GM19397 (cell line): ENCODE measurements at regions not wholly inside any gene's neighbourhood (a gene's known extent, or its start where the extent isn't known, plus 50 kb on each side); places are given as distances from the start of the nearest gene placed in this dataset.

Experiments
- ATAC-seq: cut with Tn5 transposase; IDR thresholded peaks from one replicate; pipeline ENCODE4 v1.9.1; 2021; ENCODE audit warnings: mild to moderate bottlenecking, moderate library complexity; ENCODE audit not compliant: unreplicated experiment

- no peak for ATAC-seq
Observed at GRCh38 chr2:185145316-185146121, 547.2 kb downstream of the ZNF804A start.

DNA sequence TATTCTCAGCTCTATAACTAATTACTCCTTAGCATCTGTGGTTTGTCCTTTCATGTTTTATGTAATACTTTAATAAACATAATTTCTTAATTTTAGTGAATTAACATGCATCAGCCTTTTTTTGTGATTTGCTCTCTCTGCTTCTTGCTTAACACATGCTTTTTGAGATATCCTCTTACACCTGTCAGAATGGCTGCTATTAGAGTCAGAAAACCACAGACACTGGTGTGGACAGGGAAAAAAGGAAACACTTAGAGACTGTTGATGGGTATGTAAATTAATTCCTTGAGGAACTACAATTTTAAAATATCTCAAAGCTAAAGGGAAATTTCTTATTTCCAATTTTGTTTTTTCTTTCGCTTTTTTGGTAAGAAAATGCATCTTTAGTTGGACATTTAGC is 549.0 kb downstream of the ZNF804A start:
- ATAC-seq: no peak

GRCh38 chr2:185152186-185152585 is 553.9 kb downstream of the ZNF804A start:
- no peak for ATAC-seq

DNA sequence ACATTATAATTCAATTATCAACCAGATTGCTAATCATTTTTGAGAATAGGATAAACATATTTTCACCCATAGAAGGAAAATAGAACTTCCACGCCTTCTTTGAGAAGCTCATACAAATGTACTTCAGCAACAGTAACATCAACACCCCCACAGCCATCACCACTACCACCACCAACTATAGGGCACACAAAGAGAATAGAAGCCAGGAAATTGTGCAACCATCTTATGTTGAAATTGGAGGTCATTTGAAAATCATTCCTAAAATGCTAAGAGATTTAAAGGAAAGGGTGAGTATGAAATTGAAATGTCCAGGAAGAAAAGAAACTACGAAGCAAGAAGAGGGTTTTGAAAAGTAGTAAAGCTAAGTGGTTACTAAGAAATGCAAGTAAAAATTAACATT is 563.4 kb downstream of the ZNF804A start:
- ATAC-seq: no peak

DNA sequence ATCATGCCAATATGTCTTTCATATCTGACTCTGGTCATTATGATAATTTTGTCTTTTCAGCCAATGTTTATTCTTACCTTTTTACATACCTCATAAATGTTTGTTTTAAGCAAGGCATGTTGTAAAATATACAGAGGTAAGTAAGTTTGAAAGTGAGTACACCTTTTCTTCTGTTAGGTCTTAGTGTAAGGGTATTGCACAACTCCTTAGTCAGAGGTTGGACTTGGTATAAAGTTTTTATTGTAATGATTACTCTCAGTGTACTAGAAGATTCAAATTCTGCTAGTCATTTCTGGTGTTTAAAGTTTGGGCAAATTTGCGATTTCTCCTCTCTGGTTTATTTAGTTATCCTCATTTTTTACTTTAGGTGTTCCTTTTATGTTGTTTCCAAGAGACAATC is 564.3 kb upstream of the FSIP2 start:
- ATAC-seq: no peak

GRCh38 chr2:185179743-185180142 is 558.9 kb upstream of the FSIP2 start:
- ATAC-seq: no peak

GRCh38 chr2:185181901-185182300 is 556.7 kb upstream of the FSIP2 start:
- ATAC-seq: no peak

DNA sequence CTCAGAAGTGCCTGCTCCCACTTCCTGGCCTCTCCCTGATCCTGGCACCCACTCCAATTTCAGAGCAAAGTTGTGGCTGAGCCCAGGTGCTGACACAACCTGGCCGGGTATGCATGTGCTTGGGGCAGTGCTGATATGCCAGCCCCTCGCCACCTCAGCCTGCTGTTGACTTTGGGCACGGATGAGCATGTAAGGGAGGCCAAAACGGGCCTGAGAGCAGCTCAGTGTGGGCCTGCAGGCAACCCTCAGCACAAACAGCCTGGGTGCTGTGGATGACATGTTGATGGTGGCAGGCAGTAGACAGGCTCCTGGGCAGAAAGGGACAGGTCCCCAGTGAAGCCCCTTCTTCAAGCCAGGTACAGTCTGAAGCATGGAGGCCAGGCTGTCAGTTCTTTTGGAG is 553.6 kb upstream of the FSIP2 start:
- no peak for ATAC-seq

GRCh38 chr2:185187421-185187820 is 551.2 kb upstream of the FSIP2 start:
- ATAC-seq: no peak

GRCh38 chr2:185188656-185189055 is 549.9 kb upstream of the FSIP2 start:
- ATAC-seq: no peak

DNA sequence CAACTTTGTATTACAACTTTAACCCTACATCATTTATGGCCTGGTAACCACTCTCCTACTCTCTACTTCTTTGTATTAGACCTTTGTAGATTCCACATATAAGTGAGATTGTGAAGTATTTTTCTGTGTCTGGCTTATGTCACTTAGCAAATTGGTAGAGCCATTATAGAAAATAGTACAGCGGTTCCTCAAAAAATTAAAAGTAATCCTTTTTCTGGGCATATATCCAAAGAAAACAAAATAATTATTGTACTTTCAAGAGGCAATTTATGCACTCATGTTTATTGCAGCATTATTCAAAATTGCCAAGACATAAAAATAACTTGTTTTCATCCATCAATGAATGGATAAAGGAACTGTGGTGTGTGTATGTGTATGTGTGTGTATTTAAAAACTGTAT is 537.5 kb upstream of the FSIP2 start:
- ATAC-seq: no peak

- ATAC-seq: no peak
Observed at GRCh38 chr2:185202381-185202780, 536.2 kb upstream of the FSIP2 start.

GRCh38 chr2:185202945-185203528 is 535.6 kb upstream of the FSIP2 start:
- no peak for ATAC-seq

GRCh38 chr2:185208261-185208660 is 530.3 kb upstream of the FSIP2 start:
- ATAC-seq: no peak

GRCh38 chr2:185215497-185215896 is 523.1 kb upstream of the FSIP2 start:
- no peak for ATAC-seq

DNA sequence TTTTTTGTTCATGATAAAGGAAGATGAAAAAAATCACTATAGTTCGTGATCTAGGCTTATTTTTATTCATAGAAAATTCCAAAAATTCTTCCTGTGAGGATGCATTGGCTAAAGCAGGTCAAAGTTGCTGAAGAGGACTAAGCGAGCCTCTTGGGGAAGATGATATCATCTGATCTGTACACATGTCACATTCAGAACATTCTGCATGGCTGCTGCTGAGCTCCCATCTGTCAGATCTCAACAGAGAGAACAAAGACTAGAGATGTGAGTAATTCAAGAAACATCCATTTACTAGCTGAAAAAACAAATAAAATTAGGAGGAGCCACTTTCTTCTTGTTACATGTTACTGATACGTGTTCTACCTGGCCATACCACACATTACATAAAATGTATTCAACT is 518.6 kb upstream of the FSIP2 start:
- no peak for ATAC-seq

DNA sequence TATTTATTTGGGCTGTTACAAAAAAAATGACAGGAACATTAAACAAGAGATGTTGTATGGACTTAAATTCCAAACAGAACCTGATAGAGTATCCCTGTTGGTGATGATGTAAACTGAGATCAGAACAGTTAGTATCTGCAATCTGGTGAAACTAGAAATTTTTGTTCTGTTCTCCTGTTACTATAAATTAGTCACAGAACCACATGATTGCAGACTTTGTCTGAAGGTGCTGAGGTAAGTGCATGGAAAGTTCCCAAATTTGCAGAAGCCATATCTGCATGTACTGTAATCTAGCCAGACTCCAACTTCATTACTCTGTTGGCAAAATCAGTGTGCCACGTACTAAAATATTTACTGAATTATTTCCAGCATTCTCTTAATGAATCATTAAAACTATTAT is 516.3 kb upstream of the FSIP2 start:
- ATAC-seq: no peak

DNA sequence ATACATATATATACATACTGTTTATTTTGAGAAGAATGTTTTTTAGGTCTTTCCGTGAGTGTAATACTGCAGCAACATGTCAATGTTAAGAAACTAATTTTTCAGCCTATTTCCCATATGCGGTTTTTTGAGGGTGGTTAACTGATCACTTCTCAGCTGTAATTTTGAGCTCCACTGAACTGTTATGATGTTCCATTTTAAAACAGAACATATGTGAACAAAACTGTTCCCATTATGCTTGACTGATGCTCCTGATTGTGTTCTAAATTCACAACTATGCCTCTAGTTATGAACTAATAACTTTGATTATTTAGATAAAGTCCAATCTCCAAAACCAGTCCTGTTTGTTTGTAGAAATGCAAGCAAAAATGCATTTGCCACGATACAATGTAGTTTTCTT is 511.2 kb upstream of the FSIP2 start:
- ATAC-seq: no peak

GRCh38 chr2:185239491-185239890 is 499.1 kb upstream of the FSIP2 start:
- no peak for ATAC-seq

- ATAC-seq: no peak
Observed at GRCh38 chr2:185240796-185241195, 497.8 kb upstream of the FSIP2 start.

GRCh38 chr2:185241556-185241955 is 497.0 kb upstream of the FSIP2 start:
- ATAC-seq: no peak

GRCh38 chr2:185242462-185242861 is 496.1 kb upstream of the FSIP2 start:
- no peak for ATAC-seq

GRCh38 chr2:185245216-185245615 is 493.4 kb upstream of the FSIP2 start:
- ATAC-seq: no peak
